ENCODE measurements at regions not wholly inside any gene's neighbourhood (a gene's known extent, or its start where the extent isn't known, plus 50 kb on each side); places are given as distances from the start of the nearest gene placed in this dataset.

- no peak for TF ChIP-seq KDM4A (IDR thresholded peaks at IDR 0.05; ENCODE audit: low read depth, low read length, severe bottlenecking)
- no peak for TF ChIP-seq ZNF274 (IDR thresholded peaks at IDR 0.05; ENCODE audit: borderline replicate concordance, extremely low read depth, low read length)
- no peak for TF ChIP-seq ATF3 (IDR thresholded peaks at IDR 0.05; ENCODE audit: insufficient read depth, low read depth, low read length)
- no peak for TF ChIP-seq CBX8 (IDR thresholded peaks at IDR 0.05; ENCODE audit: borderline replicate concordance, low read depth, low read length)
These were observed 59.0 kb upstream of the MID1 start (continued) for GRCh38 chrX:10679387-10679786.
